Fibroblast of skin of back (primary cell): ENCODE measurements at regions not wholly inside any gene's neighbourhood (a gene's known extent, or its start where the extent isn't known, plus 50 kb on each side); places are given as distances from the start of the nearest gene placed in this dataset.
A peak's percentile ranks its signal among the peaks of the same experiment; 100 is the strongest.
"Not testable (repeated sequence)": the region's sequence is repeated elsewhere in the genome, so short reads cannot be mapped to it uniquely, and the experiment has no call there.

Experiments used
- DNase-seq: peaks from one replicate; pipeline ENCODE4 v3.0.0-alpha.2; 2013

DNA sequence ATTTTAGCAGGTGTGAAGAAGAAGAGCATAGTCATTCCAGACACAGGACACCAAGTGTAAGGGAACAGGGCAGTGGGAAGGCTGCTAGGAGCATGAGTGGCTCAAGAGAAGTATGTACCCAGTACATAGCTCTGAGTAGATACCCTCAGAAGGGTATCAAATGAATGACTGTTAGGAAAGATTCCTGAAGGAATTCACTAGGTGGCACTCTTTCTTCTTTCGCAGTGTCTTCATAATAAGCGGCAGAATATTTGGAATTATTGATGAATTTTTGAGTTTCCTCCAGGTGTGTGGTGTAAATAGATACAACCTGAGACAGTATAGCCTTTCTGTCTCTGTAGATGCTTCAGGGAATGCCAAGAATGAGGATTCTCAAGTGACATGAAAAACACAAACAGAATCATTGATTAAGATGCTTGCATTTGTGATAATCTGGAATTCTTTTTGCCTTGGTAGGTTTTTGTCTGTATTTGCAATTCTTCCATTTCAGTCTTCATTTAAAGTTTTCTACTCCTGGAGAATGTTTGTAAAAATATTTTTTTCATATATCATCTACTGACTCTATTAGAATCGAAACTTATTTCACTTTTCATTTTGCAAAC, 264.3 kb upstream of the RIMS1 start:
- DNase-seq: peak; percentile 29

DNA sequence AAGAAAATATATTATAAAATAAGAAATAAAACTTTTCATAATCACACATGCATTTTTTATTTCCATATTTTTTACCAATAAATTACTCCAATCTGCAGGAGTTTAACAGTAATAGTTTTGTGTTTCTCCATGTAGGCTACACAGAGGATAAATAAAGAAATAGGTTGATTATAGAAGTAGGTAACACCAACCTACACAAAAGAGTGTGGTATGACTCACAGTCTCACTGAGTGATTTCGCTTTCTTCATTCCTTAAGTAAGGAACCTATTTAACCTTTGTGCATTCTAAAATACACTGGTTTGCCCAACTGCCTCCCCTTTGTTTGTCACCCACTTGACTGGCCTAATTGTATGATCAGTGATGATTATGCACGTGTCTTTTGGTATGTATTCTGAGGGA, 244.2 kb upstream of the RIMS1 start:
- DNase-seq: no peak

DNA sequence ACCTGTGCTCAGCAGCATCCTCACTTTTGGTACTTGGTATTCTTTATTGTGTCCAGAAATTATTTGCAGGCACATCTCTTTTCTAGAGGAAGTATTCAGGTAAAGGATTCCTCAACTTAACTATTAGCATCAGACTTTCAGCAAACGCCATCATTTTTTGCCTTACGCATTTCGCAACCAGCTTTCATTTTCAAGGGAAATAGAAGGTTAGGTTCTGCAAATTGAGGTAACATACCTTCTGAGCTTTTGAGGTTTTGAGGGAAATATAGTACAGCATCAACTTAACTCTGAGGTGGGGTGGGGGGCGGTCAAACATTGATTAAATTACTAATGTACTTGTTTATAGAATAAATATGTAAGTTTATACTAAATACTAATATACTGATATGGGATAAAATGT, 243.6 kb upstream of the RIMS1 start:
- DNase-seq: no peak

DNA sequence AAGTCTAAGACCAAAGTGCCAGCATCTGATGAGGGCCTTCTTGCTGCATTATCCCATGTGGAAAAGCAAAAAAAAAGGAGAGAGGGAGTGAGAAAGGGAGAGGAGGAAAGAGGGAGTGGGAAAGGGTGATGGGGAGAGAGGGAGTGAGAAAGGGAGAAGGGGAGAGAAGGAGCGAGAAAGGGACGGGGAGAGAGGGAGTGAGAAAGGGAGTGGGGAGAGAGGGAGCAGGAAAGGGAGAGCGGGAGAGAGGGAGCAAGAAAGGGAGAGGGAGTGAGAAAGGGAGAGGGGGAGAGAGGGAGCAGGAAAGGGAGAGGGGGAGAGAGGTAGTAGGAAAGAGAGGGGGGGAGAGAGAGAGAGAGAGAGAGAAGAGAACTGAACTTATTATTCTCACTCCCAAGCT, 241.1 kb upstream of the RIMS1 start:
- no peak for DNase-seq

DNA sequence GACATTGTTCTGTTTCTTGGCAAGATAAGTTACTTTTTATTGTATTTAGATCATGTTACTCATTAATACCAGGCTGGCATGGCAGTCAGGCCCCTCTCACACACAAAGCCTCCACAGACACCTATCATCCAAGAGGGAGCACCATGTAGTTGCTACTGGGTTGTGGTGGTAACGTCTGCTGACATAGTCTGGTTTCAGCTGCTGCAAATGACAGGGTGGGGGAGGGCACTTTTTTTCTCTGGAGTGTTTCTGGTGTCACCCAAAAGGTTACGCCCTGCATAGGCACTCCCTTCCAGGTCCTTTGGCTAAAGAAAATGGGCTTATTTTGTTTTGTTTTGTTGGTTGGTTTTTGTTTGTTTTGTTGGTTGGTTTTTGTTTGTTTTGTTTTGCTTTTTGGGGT, 236.4 kb upstream of the RIMS1 start:
- DNase-seq: no peak

DNA sequence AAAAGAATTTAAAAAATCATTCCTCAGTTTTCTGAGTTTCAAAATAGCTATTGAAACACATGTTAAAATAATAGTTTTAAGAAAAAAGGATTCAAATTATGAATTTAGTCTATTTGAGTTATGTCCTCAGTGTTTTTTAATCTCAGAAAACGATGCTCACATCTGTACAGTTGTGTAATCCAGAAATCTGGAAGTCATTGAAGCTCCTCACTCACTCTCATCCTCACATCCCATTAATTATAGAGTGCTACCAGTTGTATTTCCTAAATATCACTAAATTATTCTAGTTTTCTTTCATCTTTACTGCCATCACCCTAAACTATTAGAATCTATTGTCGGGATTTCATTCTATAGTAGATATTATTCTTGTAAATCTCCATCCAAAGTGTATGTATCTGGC, 234.7 kb upstream of the RIMS1 start:
- DNase-seq: no peak

DNA sequence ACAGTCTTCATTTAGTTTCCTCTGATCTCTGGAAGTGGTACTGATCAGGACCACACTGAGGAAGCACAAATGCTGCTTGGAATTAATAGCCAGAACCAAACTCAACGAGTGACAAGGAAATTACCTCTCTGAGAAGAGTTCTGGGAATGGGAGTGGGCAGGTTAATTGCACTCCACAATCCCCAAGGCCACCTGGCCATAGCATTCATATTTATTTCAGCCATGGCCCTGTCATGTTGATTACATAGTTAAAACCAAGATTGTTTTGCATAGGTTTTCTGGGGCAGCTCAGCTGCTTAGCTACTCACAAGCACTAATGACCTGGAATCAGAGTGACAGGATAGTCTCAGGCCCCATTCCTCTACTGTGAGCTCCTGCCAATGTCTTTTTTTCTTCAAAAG, 230.2 kb upstream of the RIMS1 start:
- no peak for DNase-seq

DNA sequence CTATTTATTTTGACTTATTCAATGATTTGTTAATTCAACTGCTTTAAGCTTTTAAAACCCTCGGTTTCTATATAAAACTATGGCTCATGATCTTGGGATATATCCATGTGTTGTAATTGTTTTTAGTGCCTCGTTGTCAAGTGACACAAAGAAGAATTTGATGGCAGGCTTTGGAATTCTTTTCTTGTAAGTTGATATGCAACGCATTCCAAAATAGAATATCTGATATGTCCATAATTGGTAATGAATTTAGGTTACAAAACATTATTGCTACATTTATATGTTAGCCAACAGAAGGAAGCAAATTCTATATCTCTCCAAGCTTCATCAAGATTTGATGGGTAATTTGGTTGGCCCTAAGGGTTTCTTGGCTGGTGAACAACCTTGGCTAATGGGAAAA, 220.4 kb upstream of the RIMS1 start:
- DNase-seq: peak; percentile 40

DNA sequence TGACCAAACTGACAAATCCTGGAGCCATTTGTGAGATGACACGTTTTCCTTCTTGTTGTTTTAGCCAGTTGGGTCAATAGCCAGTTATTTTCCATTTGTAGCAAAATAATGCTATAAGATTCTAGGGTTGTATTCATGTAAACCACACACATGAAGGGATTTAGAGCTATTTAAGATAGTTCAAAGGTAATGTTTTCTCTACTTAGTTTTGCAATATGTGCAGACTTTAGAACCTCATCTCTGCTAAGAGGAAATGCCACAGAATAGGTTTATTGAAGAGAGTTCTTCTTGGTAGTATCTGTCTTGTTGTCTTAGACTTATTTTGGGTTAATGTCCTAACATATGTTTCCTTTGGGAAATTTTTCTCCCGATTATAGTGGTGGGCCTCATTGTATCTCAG, 213.5 kb upstream of the RIMS1 start:
- no peak for DNase-seq

DNA sequence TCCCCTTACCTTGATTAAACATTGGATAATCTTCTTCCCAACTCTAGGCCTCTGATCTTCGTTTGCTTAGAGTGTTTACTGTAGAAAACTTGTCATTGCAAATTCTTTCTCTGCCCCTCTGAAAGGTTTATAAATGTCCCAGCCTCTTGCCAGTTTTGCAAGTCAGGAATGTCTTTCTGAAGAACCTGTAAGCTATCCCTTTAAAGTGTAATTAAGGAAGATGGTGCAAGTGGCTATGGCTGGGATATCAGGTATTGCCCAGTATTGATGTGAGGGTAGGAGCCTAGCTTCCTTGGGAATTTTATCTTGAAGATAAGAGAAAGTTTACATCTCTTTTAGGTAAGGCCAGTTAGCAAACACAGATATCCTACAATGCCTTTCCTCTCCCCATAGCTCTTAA, 211.0 kb upstream of the RIMS1 start:
- no peak for DNase-seq

DNA sequence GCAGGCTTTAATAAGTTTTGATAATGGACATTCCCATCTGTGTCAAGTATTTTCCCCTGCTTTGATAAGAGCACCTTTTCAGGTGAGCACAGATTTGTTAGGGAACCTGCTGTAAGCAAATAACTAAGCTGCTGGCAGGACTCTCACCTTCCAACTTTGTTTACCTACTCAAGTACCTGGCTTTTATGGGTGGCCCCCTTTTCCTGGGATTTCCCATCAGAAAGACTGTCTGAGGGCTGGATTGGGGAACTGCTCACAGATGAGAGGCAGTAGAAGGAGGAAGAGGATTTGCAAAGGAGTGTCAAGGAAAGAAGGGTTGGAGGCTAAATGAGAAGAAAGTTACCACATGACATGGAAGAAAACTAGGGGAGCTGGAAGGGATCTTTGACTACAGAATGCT, 210.1 kb upstream of the RIMS1 start:
- DNase-seq: no peak

DNA sequence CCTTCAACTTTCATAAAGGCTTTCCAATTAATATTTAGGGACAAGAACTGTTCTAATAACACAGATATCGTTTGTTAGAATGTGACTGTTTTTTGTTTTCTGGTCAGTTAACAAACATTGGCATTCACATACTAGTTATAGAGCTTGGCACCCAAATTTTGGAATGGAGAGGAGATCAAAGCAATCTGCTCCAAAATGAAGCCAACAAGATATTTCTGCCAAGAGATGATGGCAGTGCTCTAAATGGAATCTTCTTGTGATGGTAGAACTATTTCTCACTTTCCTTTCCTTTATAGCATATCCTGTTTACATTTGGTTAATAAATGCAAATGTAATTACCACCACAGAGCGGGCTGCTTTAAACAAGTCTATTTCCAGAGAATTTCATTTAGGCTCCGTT, 208.3 kb upstream of the RIMS1 start:
- DNase-seq: no peak

DNA sequence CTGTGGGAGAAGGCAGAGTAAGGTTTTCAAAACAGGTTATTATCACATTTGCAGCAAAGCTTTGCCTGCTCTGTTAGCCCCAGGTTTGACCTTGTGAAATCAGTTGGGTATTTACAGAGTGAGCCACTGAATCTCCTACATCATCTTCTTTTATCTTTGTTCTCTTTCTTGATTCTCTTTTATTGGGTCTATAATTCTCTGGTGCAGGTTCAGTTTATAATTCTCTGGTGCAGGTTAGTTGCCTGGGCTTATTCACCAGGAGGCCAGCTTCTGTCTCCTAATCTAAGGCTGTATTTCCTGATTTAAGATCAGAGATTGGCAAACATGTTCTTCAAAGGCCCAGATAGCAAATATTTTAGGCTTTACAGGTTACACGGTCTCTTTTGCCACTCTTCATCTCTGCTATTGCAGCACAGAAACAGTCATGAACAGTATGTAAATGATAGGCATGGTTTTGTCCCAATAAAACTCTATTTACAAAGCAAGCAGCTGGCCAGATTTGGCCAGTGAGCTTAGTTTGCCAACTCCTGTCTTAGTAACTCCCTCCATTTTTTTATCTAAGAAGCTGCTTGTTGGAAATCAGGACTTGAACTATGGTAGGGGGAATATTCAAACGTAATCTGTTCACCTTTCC, 205.0 kb upstream of the RIMS1 start:
- DNase-seq: no peak

DNA sequence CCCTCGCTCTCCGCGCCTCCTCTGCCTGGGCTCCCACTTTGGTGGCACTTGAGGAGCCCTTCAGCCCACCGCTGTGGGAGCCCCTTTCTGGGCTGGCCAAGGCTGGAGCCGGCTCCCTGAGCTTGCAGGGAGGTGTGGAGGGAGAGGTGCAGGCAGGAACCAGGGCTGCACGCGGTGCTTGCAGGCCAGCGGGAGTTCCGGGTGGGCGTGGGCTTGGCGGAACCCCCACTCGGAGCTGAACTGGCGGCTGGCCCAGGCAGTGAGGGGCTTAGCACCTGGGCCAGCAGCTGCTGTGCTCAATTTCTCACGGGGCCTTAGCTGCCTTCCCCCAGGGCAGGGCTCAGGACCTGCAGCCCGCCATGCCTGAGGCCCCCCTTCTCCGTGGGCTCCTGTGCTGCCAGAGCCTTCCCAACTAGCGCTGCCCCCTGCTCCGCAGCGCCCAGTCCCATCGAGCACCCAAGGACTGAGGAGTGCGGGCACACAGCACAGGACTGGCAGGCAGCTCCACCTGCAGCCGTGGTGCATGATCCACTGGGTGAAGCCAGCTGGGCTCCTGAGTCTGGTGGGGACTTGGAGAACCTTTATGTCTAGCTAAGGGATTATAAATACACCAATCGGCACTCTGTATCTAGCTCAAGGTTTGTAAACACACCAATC, 200.2 kb upstream of the RIMS1 start:
- not testable (repeated sequence) for DNase-seq

DNA sequence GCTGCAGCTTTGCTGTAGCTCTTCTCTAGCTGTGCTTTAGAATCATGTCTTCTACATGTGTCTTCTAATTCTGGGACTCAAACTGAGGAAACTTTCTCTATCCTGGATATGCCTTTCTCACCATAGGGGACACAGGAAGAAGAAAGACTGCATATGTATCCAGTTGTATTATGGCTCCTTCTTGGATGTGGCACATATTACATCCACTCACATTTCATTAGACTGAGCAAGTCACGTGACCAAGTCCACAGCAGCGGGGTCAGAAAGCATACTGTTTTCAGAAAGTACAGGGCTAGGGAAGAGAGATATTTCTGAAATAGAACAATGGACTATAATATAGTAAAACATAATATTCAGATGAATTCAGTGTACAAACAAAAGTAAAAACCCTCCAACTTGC, 187.6 kb upstream of the RIMS1 start:
- no peak for DNase-seq

DNA sequence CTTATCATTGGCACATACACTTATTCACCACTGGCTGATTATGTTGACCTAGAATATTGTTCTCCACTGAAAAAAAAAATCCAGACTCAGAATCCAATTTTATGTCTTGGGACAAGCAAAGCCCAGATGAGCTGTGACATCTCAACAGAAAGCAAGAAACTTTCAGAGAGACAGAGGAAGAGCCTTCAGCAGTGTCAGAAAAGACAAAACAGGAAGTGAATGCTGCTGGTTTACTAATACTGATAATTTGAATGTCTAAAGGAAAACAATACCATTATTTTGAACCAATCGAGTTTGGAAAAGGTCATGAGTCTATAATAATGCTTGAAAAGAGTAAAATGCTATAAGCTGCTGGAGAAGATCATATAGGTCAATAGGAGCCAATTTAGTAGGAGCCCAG, 179.8 kb upstream of the RIMS1 start:
- no peak for DNase-seq

DNA sequence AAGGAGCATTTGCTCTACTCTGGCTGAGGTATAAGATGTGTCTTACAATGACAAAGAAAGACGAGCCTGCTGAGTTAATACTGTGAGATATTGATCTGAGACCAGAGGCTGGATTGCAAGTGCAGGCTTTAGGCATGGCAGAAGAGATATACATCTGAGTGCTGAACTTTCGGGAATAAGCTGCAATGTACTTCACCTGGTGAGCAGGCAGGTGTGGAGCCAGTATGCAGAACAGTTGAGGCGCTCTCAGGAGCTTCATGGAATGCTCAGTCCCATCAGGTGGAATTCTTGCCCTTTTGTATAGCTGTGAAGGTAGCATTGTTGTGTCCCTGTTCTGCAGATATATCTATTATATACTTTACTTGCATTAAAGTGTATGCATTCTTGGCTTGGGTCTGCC, 179.3 kb upstream of the RIMS1 start:
- DNase-seq: no peak

DNA sequence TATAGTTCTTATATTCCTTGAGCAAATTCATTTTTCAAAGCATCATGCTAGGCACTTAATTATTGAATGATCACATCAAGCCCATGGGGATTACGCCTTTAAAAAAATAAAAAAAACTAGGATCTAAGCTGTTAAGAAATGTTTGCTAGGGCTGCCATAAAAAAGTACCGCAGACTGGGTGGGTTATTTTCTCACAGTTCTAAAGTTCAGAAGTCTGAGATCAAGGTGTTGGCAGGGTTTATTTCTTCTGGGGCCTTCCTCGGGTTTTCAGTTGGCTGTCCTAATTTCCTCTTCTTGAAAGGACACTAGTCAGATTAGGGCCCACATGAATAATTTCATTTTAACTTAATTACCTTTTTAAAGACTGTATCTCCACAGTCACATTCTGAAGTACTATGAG, 165.6 kb upstream of the RIMS1 start:
- DNase-seq: no peak

DNA sequence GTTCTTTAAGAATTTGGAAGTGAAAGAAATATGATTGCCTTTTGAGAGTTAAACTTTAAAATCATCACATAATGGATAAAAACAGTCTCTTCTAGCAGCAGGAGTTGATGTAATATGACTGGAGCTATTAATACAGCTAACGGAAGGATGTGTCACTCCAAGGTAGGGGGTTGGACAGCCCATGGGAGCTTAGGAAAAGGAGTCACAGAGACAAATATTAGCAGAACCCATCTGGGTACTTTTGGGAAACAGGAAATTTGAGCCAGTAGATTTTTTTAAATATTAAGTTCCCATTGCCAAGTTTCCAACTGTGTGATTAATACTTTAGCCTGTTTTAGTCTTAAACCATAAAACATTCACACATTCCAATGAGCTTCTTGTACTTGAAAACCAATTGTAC, 164.7 kb upstream of the RIMS1 start:
- DNase-seq: peak; percentile 86

DNA sequence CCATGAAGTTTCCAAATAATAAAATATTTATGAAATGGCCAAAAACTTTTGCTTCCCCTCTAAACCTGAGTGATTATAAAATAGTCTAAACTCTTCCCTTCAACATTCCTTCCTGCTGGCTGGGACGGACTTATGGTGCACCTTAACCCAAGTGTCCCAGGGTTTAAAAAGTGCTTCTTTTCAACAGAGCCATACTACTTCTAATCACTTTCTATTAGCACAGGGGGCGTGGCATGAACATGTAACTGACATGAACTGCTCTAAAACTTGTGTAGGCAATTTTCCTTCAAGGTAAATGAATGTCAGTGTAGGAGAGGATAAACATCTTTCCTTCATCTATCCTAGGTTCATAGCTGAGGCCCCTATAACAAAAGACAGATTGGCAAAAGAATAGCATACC, 163.6 kb upstream of the RIMS1 start:
- no peak for DNase-seq

DNA sequence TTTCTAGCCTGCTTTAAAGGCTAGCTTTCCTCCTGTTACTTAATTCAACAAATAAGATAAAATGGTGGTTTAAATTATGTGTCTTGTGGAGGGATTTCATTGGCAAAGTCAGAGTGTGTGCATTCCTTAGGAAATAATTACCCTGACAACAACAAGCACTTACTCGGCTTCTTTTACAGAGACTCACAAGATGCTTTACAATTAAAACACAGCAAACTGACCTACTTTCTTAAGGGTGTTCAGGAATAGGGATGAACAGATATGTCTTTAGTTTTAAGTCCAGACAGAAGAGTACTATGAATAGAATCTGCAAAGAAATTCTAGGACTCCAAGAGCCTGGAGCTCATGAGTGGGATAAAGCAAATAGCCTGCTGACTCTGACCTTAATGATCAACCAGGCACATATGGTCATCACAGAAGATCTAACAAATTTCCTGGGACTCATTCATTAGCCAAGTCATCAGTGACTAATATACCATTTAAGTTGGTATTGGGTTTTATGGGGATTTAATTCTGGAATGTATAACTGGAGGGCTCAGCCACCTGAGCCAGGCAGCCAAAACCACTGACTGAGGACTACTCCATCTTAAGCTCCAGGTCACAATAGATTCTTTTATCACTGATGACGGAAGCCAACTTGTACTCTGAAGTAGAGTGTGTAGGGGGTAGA, 161.8 kb upstream of the RIMS1 start:
- DNase-seq: no peak

DNA sequence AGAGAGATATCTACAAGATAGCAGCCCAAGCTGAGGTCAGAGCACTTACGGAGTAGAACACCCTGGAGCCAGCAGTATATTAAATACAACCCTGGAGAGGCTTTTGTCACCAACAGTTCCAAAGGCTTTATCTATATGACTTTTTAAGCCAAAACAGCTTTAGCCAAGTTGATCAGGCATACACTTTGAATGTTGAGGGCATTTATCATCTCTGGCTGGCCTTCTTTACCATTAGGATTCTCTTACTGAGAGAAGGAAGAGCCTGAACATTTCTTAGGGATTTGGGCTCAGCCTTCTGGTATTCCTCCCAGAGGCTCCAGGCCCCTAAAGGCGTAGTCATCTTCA, 161.3 kb upstream of the RIMS1 start:
- DNase-seq: no peak

DNA sequence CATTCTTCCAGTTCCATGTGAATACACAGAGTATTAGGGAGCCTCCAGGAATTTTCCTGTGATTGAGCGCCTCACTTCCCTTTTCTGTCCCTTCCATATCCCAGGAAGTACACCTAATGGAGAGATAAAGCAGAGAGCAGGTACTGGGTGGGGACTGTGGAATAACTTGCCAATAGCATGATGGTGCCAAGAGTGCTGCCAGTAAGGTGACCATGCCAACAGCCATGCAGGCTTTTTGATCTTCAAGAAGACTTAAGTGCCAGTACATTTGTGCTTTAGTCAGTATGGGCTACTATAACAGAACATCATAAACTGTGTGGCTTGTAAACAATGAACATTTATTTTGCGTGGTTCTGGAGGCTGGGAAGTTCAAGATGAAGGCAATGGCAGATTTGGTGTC, 160.2 kb upstream of the RIMS1 start:
- DNase-seq: no peak

DNA sequence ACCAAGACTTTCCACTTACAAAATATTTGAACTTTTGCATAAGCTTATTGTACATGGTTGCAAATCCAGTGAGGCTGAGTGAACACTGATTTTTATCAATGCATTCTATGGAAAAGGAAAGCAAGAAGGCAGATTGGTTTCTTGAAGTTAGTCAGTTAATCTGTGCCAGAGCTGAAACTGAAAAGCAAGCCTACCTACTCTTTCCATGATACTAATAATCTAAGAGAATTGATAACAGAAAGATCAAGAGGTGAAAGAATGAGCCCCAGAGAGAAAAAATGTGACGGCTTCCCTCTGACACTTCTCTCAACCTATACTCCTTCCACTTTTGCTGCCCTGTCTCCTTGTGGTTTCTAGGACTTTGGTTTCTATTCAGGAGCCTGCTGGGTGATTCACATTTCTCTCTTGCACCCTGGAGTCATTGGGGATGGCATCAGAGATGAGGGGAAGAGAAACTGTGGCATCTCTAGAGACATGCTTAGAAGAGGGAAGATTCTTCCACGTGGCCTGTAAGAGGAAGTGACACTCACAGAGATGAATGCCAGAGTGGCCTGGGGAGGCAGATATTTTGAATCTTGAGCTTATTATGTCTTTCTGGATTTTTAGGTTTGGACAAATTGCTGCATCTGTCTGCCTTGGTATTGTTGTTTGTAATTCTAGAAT, 158.6 kb upstream of the RIMS1 start:
- DNase-seq: peak; percentile 77
